Spleen (tissue), 11 donors: ENCODE measurements at regions not wholly inside any gene's neighbourhood (a gene's known extent, or its start where the extent isn't known, plus 50 kb on each side); places are given as distances from the start of the nearest gene placed in this dataset.
"Not testable (repeated sequence)": the region's sequence is repeated elsewhere in the genome, so short reads cannot be mapped to it uniquely, and the experiment has no call there.

Source experiments
- DNase-seq: peaks from one replicate; pipeline ENCODE4 v3.0.0-alpha.2; 2020
- H3K27ac ChIP-seq, 8 donors: fragments of 200-600 bp; sonication (generic) in 7 of 8; 1 replicate in 4 of 8; 2 replicates in 4 of 8; pipeline versions ENCODE4 v1.5.0 to v1.8.0; 2016 to 2021; ENCODE audit warnings: inconsistent platforms in 4 of 8, mild to moderate bottlenecking in 4 of 8, moderate library complexity in 1 of 8
- H3K27me3 ChIP-seq, 7 donors: fragments of 200-600 bp; sonication (generic) in 6 of 7; replicated peaks in 1 of 7; 1 replicate in 4 of 7; 2 replicates in 3 of 7; pipeline versions ENCODE4 v1.5.0 to v1.8.0; 2016 to 2021; ENCODE audit warnings: inconsistent platforms in 3 of 7, mild to moderate bottlenecking in 1 of 7
- H3K36me3 ChIP-seq, 6 donors: fragments of 200-600 bp; sonication (generic) in 5 of 6; 1 replicate in 4 of 6; 2 replicates in 2 of 6; pipeline versions ENCODE4 v1.5.0 to v1.8.0; 2016 to 2021; ENCODE audit warnings: inconsistent platforms in 2 of 6
- H3K4me1 ChIP-seq, 6 donors: fragments of 200-600 bp; sonication (generic) in 5 of 6; 1 replicate in 3 of 6; 2 replicates in 3 of 6; pipeline versions ENCODE4 v1.5.0 to v1.8.0; 2016 to 2021; ENCODE audit warnings: inconsistent platforms in 3 of 6
- H3K4me3 ChIP-seq, 8 donors: fragments of 200-600 bp; sonication (generic) in 7 of 8; 1 replicate in 4 of 8; 2 replicates in 4 of 8; pipeline versions ENCODE4 v1.5.0 to v1.8.0; 2016 to 2021; ENCODE audit warnings: inconsistent platforms in 4 of 8, mild to moderate bottlenecking in 4 of 8, moderate library complexity in 2 of 8
- H3K9me3 ChIP-seq, 8 donors: fragments of 200-600 bp; sonication (generic) in 7 of 8; 1 replicate in 4 of 8; 2 replicates in 4 of 8; pipeline versions ENCODE4 v1.5.0 to v1.8.0; 2016 to 2021; ENCODE audit warnings: inconsistent platforms in 4 of 8
- POLR2A ChIP-seq, 3 donors: fragments of 450-650 bp; IDR thresholded peaks; one replicate each; pipeline ENCODE4 v1.5.1; 2017; ENCODE audit warnings: antibody characterized with exemption in 3 of 3, mild to moderate bottlenecking in 1 of 3
- POLR2AphosphoS5 ChIP-seq, 3 donors: sonication (generic); formaldehyde crosslinking; IDR thresholded peaks; one replicate each; pipeline ENCODE4 v1.5.1; 2017; ENCODE audit warnings: antibody characterized with exemption in 3 of 3
- WGBS, 5 donors: extraction: QIAGEN DNeasy Blood & Tissue Kit in 3 of 5; methylation state at CpG; one replicate each; pipeline versions ENCODE4 v1.1.5 to v1.1.7; 2013 to 2018; 5-methylcytosine and 5-hydroxymethylcytosine counted together
- intact Hi-C: fragments of 100-400 bp; cut with DNase I; formaldehyde crosslinking; loops from one replicate; pipeline ENCODE4 v1.15.0; 2023; ENCODE audit warnings: low total_unique reads
- TF ChIP-seq, protein P1 (sequence below), 11 experiments: fragments of 200-600 bp in 7 of 11; fragments of 450-650 bp in 4 of 11; sonication (generic) in 4 of 11; IDR thresholded peaks in 8 of 11; conservative IDR thresholded peaks in 3 of 11; 1 replicate in 7 of 11; 2 replicates in 4 of 11; pipeline versions ENCODE4 v1.4.0 to v1.8.0; 2016 to 2021; ENCODE audit warnings: antibody characterized with exemption in 11 of 11, inconsistent platforms in 4 of 11, mild to moderate bottlenecking in 1 of 11
- donor health status: healthy with polysubstance abuse.
- donor health status: DM: no; HTN: no; CAD: no; lungs with moderate emphysema.
- donor health status: DM: no; HTN: no; CAD: no.
- donor health status: Bipolar disorder and iron deficiency.
- donor health status: healthy.
- donor health status: DM: no; HTN: no; CAD: no.
- donor health status: DM: yes; HTN: yes; CAD: no.

GRCh38 chr18:15164446-15164845 is 416.5 kb downstream of the ANKRD30B start:
- WGBS, 5 donors = 72 to 94% (median 87%) methylated on average over 1 of the region's 1 CpG

GRCh38 chr18:15165048-15165447 is 417.1 kb downstream of the ANKRD30B start:
- H3K4me1 ChIP-seq = no peaks in the 10 kb centered on the region
- no peaks in the 10 kb centered on the region for H3K36me3 ChIP-seq
- DNase-seq = no peak
- no peak overlapping the region for H3K27ac ChIP-seq
- H3K9me3 ChIP-seq = peaks cover 0 to 8% (median 0%) of the 10 kb centered on the region in 8 donors
- H3K27me3 ChIP-seq = peaks cover 0 to 8% (median 0%) of the 10 kb centered on the region in 7 donors
- WGBS, 5 donors = 17 to 36% (median 20%) methylated on average over 30 of the region's 30 CpGs
- H3K4me3 ChIP-seq = no peak overlapping the region
- intact Hi-C loops = no loop called here
- TF ChIP-seq, protein P1, sequence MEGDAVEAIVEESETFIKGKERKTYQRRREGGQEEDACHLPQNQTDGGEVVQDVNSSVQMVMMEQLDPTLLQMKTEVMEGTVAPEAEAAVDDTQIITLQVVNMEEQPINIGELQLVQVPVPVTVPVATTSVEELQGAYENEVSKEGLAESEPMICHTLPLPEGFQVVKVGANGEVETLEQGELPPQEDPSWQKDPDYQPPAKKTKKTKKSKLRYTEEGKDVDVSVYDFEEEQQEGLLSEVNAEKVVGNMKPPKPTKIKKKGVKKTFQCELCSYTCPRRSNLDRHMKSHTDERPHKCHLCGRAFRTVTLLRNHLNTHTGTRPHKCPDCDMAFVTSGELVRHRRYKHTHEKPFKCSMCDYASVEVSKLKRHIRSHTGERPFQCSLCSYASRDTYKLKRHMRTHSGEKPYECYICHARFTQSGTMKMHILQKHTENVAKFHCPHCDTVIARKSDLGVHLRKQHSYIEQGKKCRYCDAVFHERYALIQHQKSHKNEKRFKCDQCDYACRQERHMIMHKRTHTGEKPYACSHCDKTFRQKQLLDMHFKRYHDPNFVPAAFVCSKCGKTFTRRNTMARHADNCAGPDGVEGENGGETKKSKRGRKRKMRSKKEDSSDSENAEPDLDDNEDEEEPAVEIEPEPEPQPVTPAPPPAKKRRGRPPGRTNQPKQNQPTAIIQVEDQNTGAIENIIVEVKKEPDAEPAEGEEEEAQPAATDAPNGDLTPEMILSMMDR (IDR thresholded peaks at IDR 0.05 in 8 of 11, conservative IDR thresholded peaks at IDR 0.05 in 3 of 11) = no peak
- TF ChIP-seq POLR2AphosphoS5 (IDR thresholded peaks at IDR 0.05) = no peak
- no peak for TF ChIP-seq POLR2A (IDR thresholded peaks at IDR 0.05)

More at GRCh38 chr18:15164446-15164845, 416.5 kb downstream of the ANKRD30B start:
- H3K4me3 ChIP-seq, H3K9me3 ChIP-seq, DNase-seq, H3K27ac ChIP-seq, H3K36me3 ChIP-seq, intact Hi-C loops, H3K4me1 ChIP-seq, H3K27me3 ChIP-seq: not testable (repeated sequence)

DNA sequence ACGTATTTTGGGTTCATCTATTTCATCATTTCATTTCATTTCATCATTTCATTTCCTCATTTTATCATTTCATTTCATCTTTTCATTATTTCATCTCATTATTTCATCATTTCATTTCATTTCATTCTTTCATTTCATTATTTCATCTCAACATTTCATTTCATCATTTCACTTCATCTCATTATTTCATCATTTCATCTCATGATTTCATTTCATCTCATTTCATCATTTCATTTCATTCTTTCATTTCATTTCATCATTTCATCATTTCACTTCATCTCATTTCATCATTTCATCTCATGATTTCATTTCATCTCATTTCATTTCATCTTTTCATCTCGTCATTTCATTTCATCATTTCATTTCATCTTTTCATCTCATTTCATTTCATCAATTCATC is 445.1 kb downstream of the ANKRD30B start:
- peaks cover 0 to 62% (median 31%) of the 10 kb centered on the region in 8 donors for H3K9me3 ChIP-seq
- 46 to 50% (median 48%) methylated on average over 2 of the region's 2 CpGs for WGBS, 5 donors
- H3K36me3 ChIP-seq, DNase-seq, intact Hi-C loops, H3K4me3 ChIP-seq, H3K4me1 ChIP-seq, H3K27ac ChIP-seq: not testable (repeated sequence)
- H3K27me3 ChIP-seq = peaks cover 3 to 17% (median 9%) of the 10 kb centered on the region in 7 donors

- H3K9me3 ChIP-seq = peaks cover 0 to 58% (median 27%) of the 10 kb centered on the region in 8 donors
- peaks cover 3 to 25% (median 10%) of the 10 kb centered on the region in 7 donors for H3K27me3 ChIP-seq
- DNase-seq, H3K27ac ChIP-seq, intact Hi-C loops, H3K4me3 ChIP-seq, H3K4me1 ChIP-seq, H3K36me3 ChIP-seq: not testable (repeated sequence)
- WGBS, 5 donors = 37 to 51% (median 48%) methylated on average over 3 of the region's 3 CpGs
Measured at GRCh38 chr18:15193813-15194212, 445.8 kb downstream of the ANKRD30B start.

DNA sequence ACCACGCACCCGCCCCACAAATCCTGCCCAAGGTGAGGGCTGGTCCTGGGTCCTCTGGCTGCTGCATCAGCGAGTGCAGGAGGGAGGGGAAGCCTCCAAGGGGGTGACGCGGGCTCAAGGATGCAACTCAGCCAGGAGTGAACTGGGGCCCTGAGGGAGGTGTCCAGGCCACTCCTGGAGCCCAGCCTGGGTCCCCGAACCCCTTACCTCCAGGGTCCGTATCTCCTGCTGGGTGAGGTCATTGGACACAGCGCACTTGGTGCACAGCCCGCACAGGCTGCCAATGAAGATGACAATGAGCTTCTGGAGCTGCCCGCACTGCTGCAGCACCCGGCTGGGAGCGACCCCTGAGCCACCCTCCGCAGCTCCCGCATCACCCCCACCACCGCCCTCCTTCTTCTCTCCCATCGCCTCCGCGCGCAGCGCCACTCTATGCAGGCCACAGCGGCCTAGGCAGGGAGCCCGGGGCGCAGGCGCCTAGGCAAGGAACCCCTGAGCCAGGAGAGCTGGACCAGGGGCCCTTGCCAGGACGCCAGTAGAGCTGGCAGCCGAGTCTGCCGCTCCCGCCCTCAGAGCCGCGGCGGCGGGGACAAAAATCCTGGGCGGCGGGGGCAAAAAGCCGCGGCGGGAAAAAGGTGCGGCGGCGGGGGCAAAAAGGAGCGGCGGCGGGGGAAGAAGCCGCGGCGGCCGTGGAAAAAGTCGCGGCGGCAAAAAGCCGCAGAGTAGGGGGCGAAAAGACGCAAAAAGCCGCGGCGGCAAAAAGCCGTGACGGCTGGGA is 449.6 kb downstream of the ANKRD30B start:
- WGBS, 5 donors = 5 to 25% (median 12%) methylated on average over 34 to 58 of the region's 58 CpGs

GRCh38 chr18:15198116-15198389 is 450.1 kb downstream of the ANKRD30B start:
- H3K4me3 ChIP-seq = peak overlapping the region in 2 of 8 donors; percentile 7 to 13

More for the DNA sequence above, 449.6 kb downstream of the ANKRD30B start:
- Histone ChIP-seq H3K27me3 (peaks cover 3 to 25% (median 10%) of the 10 kb centered on the region in 7 donors), H3K9me3 (peaks cover 0 to 46% (median 24%) of the 10 kb centered on the region in 8 donors), H3K4me3 (peak overlapping the region in 2 of 8 donors; percentile 7 to 13)
- intact Hi-C loops, H3K27ac ChIP-seq, H3K4me1 ChIP-seq, H3K36me3 ChIP-seq, DNase-seq: not testable (repeated sequence)

More at GRCh38 chr18:15198116-15198389, 450.1 kb downstream of the ANKRD30B start:
- Histone ChIP-seq H3K9me3 (peaks cover 0 to 46% (median 22%) of the 10 kb centered on the region in 8 donors), H3K36me3 (no peaks in the 10 kb centered on the region), H3K4me1 (no peaks in the 10 kb centered on the region), H3K27me3 (peaks cover 3 to 25% (median 10%) of the 10 kb centered on the region in 7 donors), H3K27ac (no peak overlapping the region)
- no peak for DNase-seq
- intact Hi-C loops = no loop called here
- WGBS, 5 donors = 5 to 17% (median 6%) methylated on average over 29 to 30 of the region's 30 CpGs
- TF ChIP-seq, protein P1 (IDR thresholded peaks at IDR 0.05 in 8 of 11, conservative IDR thresholded peaks at IDR 0.05 in 3 of 11) = no peak
- TF ChIP-seq POLR2A (IDR thresholded peaks at IDR 0.05) (no peak), POLR2AphosphoS5 (IDR thresholded peaks at IDR 0.05) (no peak)
